Adrenal gland (tissue), 5 donors: ENCODE measurements at regions not wholly inside any gene's neighbourhood (a gene's known extent, or its start where the extent isn't known, plus 50 kb on each side); places are given as distances from the start of the nearest gene placed in this dataset.

ENCODE experiments used
- CTCF ChIP-seq, 6 experiments: fragments of 450-650 bp in 4 of 6; fragments of 200-600 bp in 2 of 6; sonication (generic) in 1 of 6; IDR thresholded peaks; 1 replicate in 5 of 6; 2 replicates in 1 of 6; pipeline versions ENCODE4 v1.5.1 to v1.8.0; 2016 to 2021; ENCODE audit warnings: antibody characterized with exemption in 6 of 6, mild to moderate bottlenecking in 2 of 6, moderate library complexity in 1 of 6
- POLR2A ChIP-seq, 2 donors: fragments of 450-650 bp; IDR thresholded peaks; one replicate each; pipeline ENCODE4 v1.6.1; 2017; ENCODE audit warnings: antibody characterized with exemption in 2 of 2, mild to moderate bottlenecking in 2 of 2, moderate library complexity in 1 of 2
- donor health status: DM: no; HTN: no; CAD: no.

- no peak for TF ChIP-seq CTCF (IDR thresholded peaks at IDR 0.05)
- no peak for TF ChIP-seq POLR2A (IDR thresholded peaks at IDR 0.05)
These were observed 347.6 kb downstream of the BMP4 start for GRCh38 chr14:53609009-53609408.
